ENCODE measurements at regions not wholly inside any gene's neighbourhood (a gene's known extent, or its start where the extent isn't known, plus 50 kb on each side); places are given as distances from the start of the nearest gene placed in this dataset.

- TF ChIP-seq CHD1 (IDR thresholded peaks at IDR 0.05; ENCODE audit: low read depth, low read length) (no peak), CREB1 (IDR thresholded peaks at IDR 0.05) (no peak), SRF (IDR thresholded peaks at IDR 0.05; ENCODE audit: low read depth, low read length) (no peak)
Observed at GRCh38 chr3:102810937-102811336, 376.1 kb downstream of the ZPLD1 start (continued).
